GM19099 (cell line): ENCODE measurements at regions not wholly inside any gene's neighbourhood (a gene's known extent, or its start where the extent isn't known, plus 50 kb on each side); places are given as distances from the start of the nearest gene placed in this dataset.

Source experiments
- POLR2A ChIP-seq: IDR thresholded peaks from 3 replicates; pipeline ENCODE4 v1.6.1; 2011; ENCODE audit warnings: low read depth; ENCODE audit not compliant: insufficient read length; ENCODE audit errors: extremely low read depth

DNA sequence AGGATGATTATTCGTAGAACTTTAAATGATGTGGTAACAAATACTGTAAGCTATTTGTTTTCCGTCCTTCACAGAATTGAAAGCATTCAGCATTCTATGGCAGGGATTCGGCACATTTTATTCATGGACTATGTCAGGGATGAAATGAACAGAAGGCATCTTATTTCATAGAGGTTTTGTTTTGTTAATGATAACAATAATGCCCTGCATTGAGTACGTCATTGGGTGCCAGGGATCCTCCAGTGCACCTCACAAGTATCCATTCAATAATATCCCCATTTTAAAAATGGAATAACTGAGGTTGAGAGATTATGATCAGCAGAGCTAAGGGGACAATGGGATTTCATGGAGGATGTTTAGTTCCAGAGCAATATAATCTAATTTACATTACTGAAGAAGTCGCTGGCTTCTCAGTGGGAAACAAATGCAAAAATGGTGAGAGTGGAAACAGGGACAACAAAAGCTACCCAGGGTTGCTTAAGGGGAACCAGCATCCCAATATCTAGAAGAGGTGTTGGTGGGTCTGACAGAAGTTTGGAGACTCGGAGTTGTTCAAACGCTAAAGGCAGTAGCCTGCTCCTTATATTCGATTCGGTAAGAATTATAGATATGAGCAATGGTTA, 985.7 kb upstream of the WWC1 start:
- TF ChIP-seq POLR2A: no peak

DNA sequence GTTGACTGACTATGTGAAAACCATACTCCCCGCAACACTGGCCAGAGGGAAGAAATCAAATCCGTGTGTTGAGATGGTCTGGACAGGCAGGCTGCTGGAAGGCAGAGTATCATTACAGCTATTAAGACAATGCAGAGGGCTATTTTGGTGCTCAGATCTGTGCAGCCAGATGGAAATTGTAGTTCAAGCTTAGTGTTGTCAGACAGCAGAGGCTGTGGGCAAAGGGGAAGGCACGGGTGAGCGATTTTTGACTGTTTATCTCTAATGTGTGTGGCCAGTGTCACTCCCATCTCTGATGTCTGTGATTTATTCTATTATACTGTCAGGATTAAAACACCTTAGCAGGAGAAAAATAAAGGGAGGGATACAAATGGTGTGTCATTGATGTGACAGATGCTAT, 984.4 kb upstream of the WWC1 start:
- TF ChIP-seq POLR2A: no peak

- no peak for TF ChIP-seq POLR2A
Measured at GRCh38 chr5:167308466-167308865, 983.0 kb upstream of the WWC1 start.

GRCh38 chr5:167309941-167310517, 981.4 kb upstream of the WWC1 start:
- TF ChIP-seq POLR2A: no peak

GRCh38 chr5:167311340-167311739, 980.1 kb upstream of the WWC1 start:
- no peak for TF ChIP-seq POLR2A

DNA sequence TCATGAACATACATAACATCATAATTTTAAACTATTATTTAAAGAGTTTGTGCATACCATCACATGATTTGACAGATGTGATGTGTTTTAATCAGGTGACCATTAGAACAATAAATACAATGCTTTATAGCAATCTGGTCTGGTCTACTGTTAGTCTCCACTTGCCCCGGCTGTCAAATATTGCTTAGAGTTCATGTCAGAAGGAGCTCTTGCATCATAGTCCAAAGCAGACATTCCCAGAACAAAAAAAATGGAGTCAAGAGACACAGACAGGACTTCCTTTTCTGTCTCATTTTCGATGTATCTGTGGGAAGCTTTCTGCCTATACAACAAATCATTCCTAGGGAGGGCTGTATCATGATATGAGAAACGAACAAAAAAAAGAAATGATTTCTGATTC, 979.2 kb upstream of the WWC1 start:
- TF ChIP-seq POLR2A: no peak

- no peak for TF ChIP-seq POLR2A
Measured at GRCh38 chr5:167315762-167316161, 975.7 kb upstream of the WWC1 start.

DNA sequence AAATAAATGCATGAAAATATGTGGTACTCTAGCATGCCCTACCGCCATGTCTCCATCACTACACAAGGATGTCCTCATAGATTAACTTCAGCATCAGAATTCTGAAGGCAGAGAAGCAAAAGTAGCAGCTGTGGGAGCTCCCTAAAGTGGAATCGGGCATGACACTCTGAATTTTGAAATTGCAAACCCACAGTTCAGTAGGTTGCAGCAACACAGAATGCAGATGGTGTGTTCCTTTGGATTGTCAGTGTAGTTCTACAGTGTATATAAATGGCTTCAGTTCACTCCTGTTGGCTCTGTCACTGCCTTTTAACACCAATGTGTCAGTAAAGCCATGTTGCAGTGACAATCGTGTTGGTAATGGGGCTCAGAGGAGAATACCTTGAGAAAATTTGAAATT, 973.6 kb upstream of the WWC1 start:
- TF ChIP-seq POLR2A: no peak

DNA sequence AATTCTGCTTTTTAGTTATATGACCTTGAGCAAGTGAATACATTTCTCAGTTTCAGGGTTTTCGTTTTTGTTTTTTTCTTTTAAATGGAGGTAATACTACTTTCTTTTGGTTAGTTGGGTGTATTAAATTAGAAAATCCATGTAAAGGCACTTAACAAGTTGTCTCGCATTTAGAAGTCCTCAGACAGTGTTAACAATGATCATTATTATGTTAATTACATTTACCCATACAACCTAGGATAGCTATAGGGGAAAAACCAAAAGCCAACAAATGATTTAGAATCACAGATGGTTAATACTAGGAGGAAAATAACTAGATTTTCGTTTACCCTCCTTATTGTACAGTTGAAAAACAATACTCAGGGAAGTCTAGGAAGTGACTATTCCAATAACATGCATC, 972.2 kb upstream of the WWC1 start:
- no peak for TF ChIP-seq POLR2A

- no peak for TF ChIP-seq POLR2A
Measured at GRCh38 chr5:167320019-167320418, 971.4 kb upstream of the WWC1 start.

GRCh38 chr5:167332309-167332708, 959.1 kb upstream of the WWC1 start:
- no peak for TF ChIP-seq POLR2A

- no peak for TF ChIP-seq POLR2A
Measured at GRCh38 chr5:167336161-167336560, 955.3 kb upstream of the WWC1 start.

- TF ChIP-seq POLR2A: no peak
Measured at GRCh38 chr5:167339205-167339604, 952.2 kb upstream of the WWC1 start.

DNA sequence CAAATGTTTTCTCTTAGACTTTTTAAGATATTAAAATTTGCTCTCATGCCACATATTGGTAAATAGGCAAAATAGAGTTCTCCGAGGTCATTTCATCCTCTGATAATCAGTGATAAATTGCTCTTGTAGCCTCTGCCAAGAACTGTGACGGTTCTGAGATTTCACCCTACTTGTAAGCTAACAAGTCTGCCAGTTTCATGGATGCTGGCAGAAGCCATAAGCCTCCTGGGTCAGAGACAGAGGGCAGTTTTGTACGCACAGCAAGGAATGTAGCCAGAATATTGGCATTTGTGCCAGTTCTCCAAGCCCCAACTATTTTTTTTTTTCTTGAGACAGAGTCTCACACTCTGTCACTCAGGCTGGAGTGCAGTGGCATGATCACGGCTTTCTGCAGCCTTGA, 945.0 kb upstream of the WWC1 start:
- TF ChIP-seq POLR2A: no peak

- TF ChIP-seq POLR2A: no peak
Measured at GRCh38 chr5:167348251-167348926, 943.1 kb upstream of the WWC1 start.

GRCh38 chr5:167348980-167349379, 942.5 kb upstream of the WWC1 start:
- no peak for TF ChIP-seq POLR2A

GRCh38 chr5:167351316-167351715, 940.1 kb upstream of the WWC1 start:
- no peak for TF ChIP-seq POLR2A

DNA sequence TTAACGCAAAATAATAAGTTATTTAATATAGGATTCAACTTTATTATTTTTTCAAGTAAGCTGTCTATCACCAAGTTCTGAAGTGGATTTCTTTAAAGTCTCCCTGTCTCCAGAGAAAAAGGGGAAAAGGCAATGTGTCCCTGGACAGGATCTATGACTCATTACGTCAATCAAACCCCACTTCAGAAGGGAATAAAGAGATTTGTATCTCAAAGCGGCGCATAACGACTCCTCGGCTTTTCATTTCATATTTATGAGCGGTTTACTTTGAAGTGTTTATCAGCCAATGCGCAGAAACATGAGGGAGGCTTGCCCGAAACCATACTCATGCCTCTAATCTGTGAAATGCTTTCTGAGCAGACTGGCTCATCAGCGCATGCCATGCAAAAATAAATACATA, 938.6 kb upstream of the WWC1 start:
- TF ChIP-seq POLR2A: no peak
